Endothelial cell of umbilical vein (primary cell): ENCODE measurements at regions not wholly inside any gene's neighbourhood (a gene's known extent, or its start where the extent isn't known, plus 50 kb on each side); places are given as distances from the start of the nearest gene placed in this dataset.

ENCODE experiments used
- EZH2 ChIP-seq: IDR thresholded peaks from 2 replicates; pipeline ENCODE4 v1.6.1; 2012; ENCODE audit warnings: borderline replicate concordance, low read depth, mild to moderate bottlenecking, moderate library complexity, low read length, inconsistent platforms; ENCODE audit not compliant: severe bottlenecking
- FOS ChIP-seq: IDR thresholded peaks from 2 replicates; pipeline ENCODE4 v1.6.1; 2011; ENCODE audit warnings: mild to moderate bottlenecking, low read length, moderate library complexity, borderline replicate concordance; ENCODE audit not compliant: insufficient read depth
- GATA2 ChIP-seq: IDR thresholded peaks from 2 replicates; pipeline ENCODE4 v1.7.0; 2011; ENCODE audit warnings: low read depth, mild to moderate bottlenecking, moderate library complexity, mixed read lengths, low read length; ENCODE audit not compliant: insufficient read length, insufficient read depth
- JUN ChIP-seq: IDR thresholded peaks from 2 replicates; pipeline ENCODE4 v1.6.1; 2011; ENCODE audit warnings: borderline replicate concordance, low read depth; ENCODE audit not compliant: insufficient read length, insufficient read depth
- MYC ChIP-seq: IDR thresholded peaks from one replicate; pipeline ENCODE4 v1.6.1; 2011; ENCODE audit warnings: mild to moderate bottlenecking, low read depth, low read length
- POLR2A ChIP-seq: IDR thresholded peaks from 2 replicates; pipeline ENCODE4 v1.6.1; 2012; ENCODE audit warnings: low read depth, mild to moderate bottlenecking, control low read depth, low read length
- POLR2AphosphoS5 ChIP-seq: IDR thresholded peaks from 2 replicates; pipeline ENCODE4 v1.6.1; 2012; ENCODE audit warnings: low read depth, mild to moderate bottlenecking, control low read depth, low read length, moderate library complexity; ENCODE audit not compliant: insufficient read depth
- TF ChIP-seq, protein P1 (sequence below), 2 donors: IDR thresholded peaks; 1 replicate in 1 of 2; 2 replicates in 1 of 2; pipeline ENCODE4 v1.5.1; 2011; ENCODE audit warnings: low read length in 2 of 2, mild to moderate bottlenecking in 2 of 2, moderate library complexity in 2 of 2, control low read depth in 1 of 2, inconsistent platforms in 1 of 2, low read depth in 1 of 2; ENCODE audit not compliant: insufficient read depth in 1 of 2; ENCODE audit errors: extremely low read depth in 1 of 2
- TF ChIP-seq, protein P2 (sequence below): IDR thresholded peaks from 2 replicates; pipeline ENCODE4 v1.6.1; 2011; ENCODE audit not compliant: insufficient read depth, insufficient read length

DNA sequence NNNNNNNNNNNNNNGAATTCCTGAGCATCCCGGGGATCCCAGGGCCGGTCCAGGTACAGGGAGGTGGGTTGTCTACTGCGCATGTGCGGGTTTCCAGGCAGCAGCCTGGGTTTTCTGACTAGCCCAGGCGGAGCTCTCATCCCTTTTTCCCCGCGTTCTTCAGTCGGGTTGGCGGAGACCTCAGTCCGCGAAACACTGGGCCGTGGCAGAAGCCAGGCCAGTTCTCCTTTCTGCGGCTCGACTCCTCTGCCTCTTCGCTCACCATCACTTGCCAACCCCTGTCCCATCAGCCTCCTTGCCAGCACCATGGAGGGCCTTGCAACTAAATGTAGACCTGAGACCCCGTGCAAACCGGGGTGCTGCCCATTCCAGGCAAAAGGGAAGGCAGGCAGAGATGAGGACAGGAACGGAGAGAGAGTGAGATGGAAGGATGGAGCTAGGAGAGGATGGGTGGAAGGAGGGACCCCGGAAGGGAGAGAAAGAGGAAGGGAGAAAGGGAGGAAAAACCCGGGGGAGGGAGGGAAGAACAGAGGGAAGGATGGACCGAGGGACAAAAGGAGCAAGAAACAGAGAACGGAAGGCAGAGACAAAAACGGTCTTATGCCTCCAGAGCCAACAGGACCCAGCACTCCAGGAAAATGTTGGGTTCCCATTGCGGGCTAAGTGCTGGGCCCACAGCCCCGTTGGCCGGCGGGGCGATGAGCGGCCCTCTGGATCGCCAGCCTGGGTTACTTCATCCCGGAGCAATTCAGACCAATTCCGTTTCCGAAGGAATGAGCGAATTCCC, 445.4 kb upstream of the DEFB115 start:
- TF ChIP-seq JUN (no peak), POLR2AphosphoS5 (no peak), EZH2 (no peak), POLR2A (no peak), GATA2 (no peak), FOS (no peak), MYC (no peak)
- TF ChIP-seq, protein P1, sequence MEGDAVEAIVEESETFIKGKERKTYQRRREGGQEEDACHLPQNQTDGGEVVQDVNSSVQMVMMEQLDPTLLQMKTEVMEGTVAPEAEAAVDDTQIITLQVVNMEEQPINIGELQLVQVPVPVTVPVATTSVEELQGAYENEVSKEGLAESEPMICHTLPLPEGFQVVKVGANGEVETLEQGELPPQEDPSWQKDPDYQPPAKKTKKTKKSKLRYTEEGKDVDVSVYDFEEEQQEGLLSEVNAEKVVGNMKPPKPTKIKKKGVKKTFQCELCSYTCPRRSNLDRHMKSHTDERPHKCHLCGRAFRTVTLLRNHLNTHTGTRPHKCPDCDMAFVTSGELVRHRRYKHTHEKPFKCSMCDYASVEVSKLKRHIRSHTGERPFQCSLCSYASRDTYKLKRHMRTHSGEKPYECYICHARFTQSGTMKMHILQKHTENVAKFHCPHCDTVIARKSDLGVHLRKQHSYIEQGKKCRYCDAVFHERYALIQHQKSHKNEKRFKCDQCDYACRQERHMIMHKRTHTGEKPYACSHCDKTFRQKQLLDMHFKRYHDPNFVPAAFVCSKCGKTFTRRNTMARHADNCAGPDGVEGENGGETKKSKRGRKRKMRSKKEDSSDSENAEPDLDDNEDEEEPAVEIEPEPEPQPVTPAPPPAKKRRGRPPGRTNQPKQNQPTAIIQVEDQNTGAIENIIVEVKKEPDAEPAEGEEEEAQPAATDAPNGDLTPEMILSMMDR (IDR thresholded peaks at IDR 0.05; ENCODE audit: extremely low read depth in 1 of 2, insufficient read depth in 1 of 2, low read depth in 1 of 2, low read length in 2 of 2): no peak
- TF ChIP-seq, protein P2, sequence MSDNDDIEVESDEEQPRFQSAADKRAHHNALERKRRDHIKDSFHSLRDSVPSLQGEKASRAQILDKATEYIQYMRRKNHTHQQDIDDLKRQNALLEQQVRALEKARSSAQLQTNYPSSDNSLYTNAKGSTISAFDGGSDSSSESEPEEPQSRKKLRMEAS: no peak
